MCF 10A (cell line): ENCODE measurements at regions not wholly inside any gene's neighbourhood (a gene's known extent, or its start where the extent isn't known, plus 50 kb on each side); places are given as distances from the start of the nearest gene placed in this dataset.
A peak's percentile ranks its signal among the peaks of the same experiment; 100 is the strongest.

ENCODE experiments used
- BruUV-seq: library from RNA; stranded (reverse); fragments of 400-500 nt; replicated peaks from 2 replicates; lab custom pipeline; 2021; lab: Mats Ljungman, UMichigan
- CTCF ChIA-PET: fragments of 300-600 bp; sonication (Branson Sonifier 250); formaldehyde crosslinking; extraction: SDS; loops from one replicate; lab custom pipeline; 2021; ENCODE audit warnings: antibody characterized with exemption, inconsistent platforms; lab: Yijun Ruan, JAX
- POLR2A ChIA-PET: fragments of 300-600, 350-650 bp; sonication (Branson Sonifier 250); formaldehyde crosslinking; extraction: SDS; loops from one replicate; lab custom pipeline; 2020; ENCODE audit warnings: antibody characterized with exemption, inconsistent platforms; lab: Yijun Ruan, JAX
- DNase-seq: peaks from one replicate; pipeline ENCODE4 v3.0.0-alpha.2; 2018; ENCODE audit not compliant: unreplicated experiment
- H3K27ac Mint-ChIP-seq: one replicate; pipeline ENCODE4 v1.8.0; 2022; ENCODE audit warnings: mild to moderate bottlenecking, low read depth, mixed read lengths; ENCODE audit not compliant: unreplicated experiment
- H3K27me3 Mint-ChIP-seq: one replicate; pipeline ENCODE4 v1.8.0; 2022; ENCODE audit warnings: mixed read lengths; ENCODE audit not compliant: insufficient read depth, unreplicated experiment
- H3K36me3 Mint-ChIP-seq: one replicate; pipeline ENCODE4 v1.8.0; 2022; ENCODE audit warnings: mild to moderate bottlenecking, moderate library complexity, mixed read lengths; ENCODE audit not compliant: insufficient read depth, unreplicated experiment
- H3K4me1 Mint-ChIP-seq: one replicate; pipeline ENCODE4 v1.8.0; 2022; ENCODE audit warnings: mixed read lengths; ENCODE audit not compliant: insufficient read depth, unreplicated experiment
- H3K4me3 Mint-ChIP-seq: one replicate; pipeline ENCODE4 v1.8.0; 2022; ENCODE audit warnings: mild to moderate bottlenecking, moderate library complexity, mixed read lengths; ENCODE audit not compliant: unreplicated experiment
- H3K9me3 Mint-ChIP-seq: one replicate; pipeline ENCODE4 v1.8.0; 2022; ENCODE audit warnings: mixed read lengths; ENCODE audit not compliant: unreplicated experiment
- CTCF ChIP-seq: fragments of 200-600 bp; IDR thresholded peaks from one replicate; pipeline ENCODE4 v1.8.0; 2022; ENCODE audit warnings: antibody characterized with exemption, mild to moderate bottlenecking; ENCODE audit not compliant: unreplicated experiment
- intact Hi-C: fragments of 100-400 bp; cut with micrococcal nuclease; formaldehyde crosslinking; loops from 2 replicates; pipeline ENCODE4 v1.14.1; 2022

GRCh38 chr13:109655611-109656010 is 130.8 kb downstream of the IRS2 start:
- Mint-ChIP-seq H3K4me1 (peaks cover 11% of the 10 kb centered on the region), H3K9me3 (no peaks in the 10 kb centered on the region), H3K36me3 (no peaks in the 10 kb centered on the region), H3K27ac (no peak overlapping the region), H3K27me3 (no peaks in the 10 kb centered on the region), H3K4me3 (no peak overlapping the region)
- ChIA-PET CTCF (no interaction called here), POLR2A (no interaction called here)
- BruUV-seq, result no TSS peak
- intact Hi-C loops, result no loop called here
- DNase-seq, result no peak
- TF ChIP-seq CTCF, result no peak

GRCh38 chr13:109655206-109655600 is 131.2 kb downstream of the IRS2 start:
- intact Hi-C loops, result no loop called here
- Mint-ChIP-seq H3K4me1 (peaks cover 11% of the 10 kb centered on the region), H3K27me3 (no peaks in the 10 kb centered on the region), H3K27ac (no peak overlapping the region), H3K4me3 (no peak overlapping the region), H3K9me3 (no peaks in the 10 kb centered on the region), H3K36me3 (no peaks in the 10 kb centered on the region)
- ChIA-PET CTCF (no interaction called here), POLR2A (no interaction called here)
- TF ChIP-seq CTCF, result no peak
- BruUV-seq, result no TSS peak
- DNase-seq, result no peak

- no peak overlapping the region for H3K27ac Mint-ChIP-seq
- ChIA-PET POLR2A (interaction anchor here (0.7 to 0.8 kb wide), 2 partner anchors 9 to 392 kb away, joined by 3 read pairs; no protein-coding TSS in a partner anchor), CTCF (no interaction called here)
- no peaks in the 10 kb centered on the region for H3K9me3 Mint-ChIP-seq
- no peak for TF ChIP-seq CTCF
- no peaks in the 10 kb centered on the region for H3K36me3 Mint-ChIP-seq
- no peak overlapping the region for H3K4me3 Mint-ChIP-seq
- peak; percentile 26 for DNase-seq
- intact Hi-C loops, result no loop called here
- peaks cover 11% of the 10 kb centered on the region for H3K4me1 Mint-ChIP-seq
- BruUV-seq, result no TSS peak
- H3K27me3 Mint-ChIP-seq, result no peaks in the 10 kb centered on the region
Observed at GRCh38 chr13:109654341-109655205, 131.8 kb downstream of the IRS2 start.

- Mint-ChIP-seq H3K27ac (peak overlapping the region; percentile 23), H3K9me3 (no peaks in the 10 kb centered on the region), H3K4me1 (peaks cover 16% of the 10 kb centered on the region), H3K4me3 (no peak overlapping the region), H3K27me3 (no peaks in the 10 kb centered on the region), H3K36me3 (no peaks in the 10 kb centered on the region)
- TF ChIP-seq CTCF, result no peak
- peak; percentile 36 for DNase-seq
- intact Hi-C loops, result no loop called here
- ChIA-PET POLR2A (no interaction called here), CTCF (no interaction called here)
- BruUV-seq, result no TSS peak
Observed at GRCh38 chr13:109652531-109652930, 133.9 kb downstream of the IRS2 start.
